DOHH2 (cell line): ENCODE measurements at regions not wholly inside any gene's neighbourhood (a gene's known extent, or its start where the extent isn't known, plus 50 kb on each side); places are given as distances from the start of the nearest gene placed in this dataset.

Experiments used
- EZH2phosphoT487 ChIP-seq: fragments of 200-600 bp; sonication (generic); IDR thresholded peaks from 2 replicates; pipeline ENCODE4 v1.6.1; 2017; ENCODE audit warnings: borderline replicate concordance, mild to moderate bottlenecking, antibody characterized with exemption, low read length, moderate library complexity, mixed read lengths
- TF ChIP-seq, protein P1 (sequence below): fragments of 200-600 bp; sonication (generic); IDR thresholded peaks from one replicate; pipeline ENCODE4 v1.5.1; 2014; ENCODE audit warnings: antibody characterized with exemption, mild to moderate bottlenecking, low read depth, low read length; ENCODE audit not compliant: poor library complexity, severe bottlenecking

DNA sequence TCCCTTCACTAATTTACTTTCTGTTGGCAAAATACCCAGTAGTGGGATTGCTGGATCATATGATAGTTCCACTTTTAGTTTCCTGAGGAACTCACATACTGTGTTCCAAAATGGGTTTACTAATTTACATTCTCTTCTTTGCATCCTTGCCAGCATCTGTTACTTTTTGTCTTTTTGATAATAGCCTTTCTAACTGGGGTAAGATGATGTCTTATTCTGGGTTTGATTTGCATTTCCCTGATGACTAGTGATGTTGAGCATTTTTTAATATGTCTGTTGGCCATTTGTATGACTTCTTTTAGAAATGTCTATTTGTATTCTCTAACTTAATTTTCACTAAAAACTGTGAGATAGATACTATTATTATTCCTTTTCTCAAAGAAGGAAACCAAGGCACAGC is 411.7 kb downstream of the SOCS6 start:
- TF ChIP-seq, protein P1, sequence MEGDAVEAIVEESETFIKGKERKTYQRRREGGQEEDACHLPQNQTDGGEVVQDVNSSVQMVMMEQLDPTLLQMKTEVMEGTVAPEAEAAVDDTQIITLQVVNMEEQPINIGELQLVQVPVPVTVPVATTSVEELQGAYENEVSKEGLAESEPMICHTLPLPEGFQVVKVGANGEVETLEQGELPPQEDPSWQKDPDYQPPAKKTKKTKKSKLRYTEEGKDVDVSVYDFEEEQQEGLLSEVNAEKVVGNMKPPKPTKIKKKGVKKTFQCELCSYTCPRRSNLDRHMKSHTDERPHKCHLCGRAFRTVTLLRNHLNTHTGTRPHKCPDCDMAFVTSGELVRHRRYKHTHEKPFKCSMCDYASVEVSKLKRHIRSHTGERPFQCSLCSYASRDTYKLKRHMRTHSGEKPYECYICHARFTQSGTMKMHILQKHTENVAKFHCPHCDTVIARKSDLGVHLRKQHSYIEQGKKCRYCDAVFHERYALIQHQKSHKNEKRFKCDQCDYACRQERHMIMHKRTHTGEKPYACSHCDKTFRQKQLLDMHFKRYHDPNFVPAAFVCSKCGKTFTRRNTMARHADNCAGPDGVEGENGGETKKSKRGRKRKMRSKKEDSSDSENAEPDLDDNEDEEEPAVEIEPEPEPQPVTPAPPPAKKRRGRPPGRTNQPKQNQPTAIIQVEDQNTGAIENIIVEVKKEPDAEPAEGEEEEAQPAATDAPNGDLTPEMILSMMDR = no peak
- no peak for TF ChIP-seq EZH2phosphoT487
